OCI-LY3 (cell line): ENCODE measurements at regions not wholly inside any gene's neighbourhood (a gene's known extent, or its start where the extent isn't known, plus 50 kb on each side); places are given as distances from the start of the nearest gene placed in this dataset.

Experiments
- H2AFZ ChIP-seq: fragments of 200-600, 300-600 bp; shearing (Covaris generic); 2 replicates; pipeline ENCODE4 v1.6.0; 2014; ENCODE audit warnings: antibody characterized with exemption, low read depth, low read length
- H3K27ac ChIP-seq: fragments of 200-600, 300-600 bp; sonication (generic); 2 replicates; pipeline ENCODE4 v1.5.1; 2014; ENCODE audit warnings: mild to moderate bottlenecking, low read length, moderate library complexity, mixed read lengths
- H3K27me3 ChIP-seq: fragments of 200-600, 300-600 bp; sonication (generic); 2 replicates; pipeline ENCODE4 v1.6.1; 2014; ENCODE audit warnings: low read depth, low read length, mixed read lengths
- H3K36me3 ChIP-seq: fragments of 200-600, 300-600 bp; sonication (generic); replicated peaks from 2 replicates; pipeline ENCODE3; 2014; ENCODE audit warnings: low read depth, low read length, mixed read lengths
- H3K4me1 ChIP-seq: fragments of 300-600, 200-600 bp; sonication (generic); 2 replicates; pipeline ENCODE4 v1.6.1; 2014; ENCODE audit warnings: low read length, mixed read lengths
- H3K4me2 ChIP-seq: fragments of 200-600, 300-600 bp; sonication (generic); 2 replicates; pipeline ENCODE4 v1.6.1; 2014; ENCODE audit warnings: low read length, mixed read lengths
- H3K4me3 ChIP-seq: fragments of 300-600, 200-600 bp; sonication (generic); 2 replicates; pipeline ENCODE4 v1.5.1; 2014; ENCODE audit warnings: antibody characterized with exemption, mild to moderate bottlenecking, low read length, moderate library complexity
- H3K79me2 ChIP-seq: fragments of 300-600, 200-600 bp; shearing (Covaris generic); 2 replicates; pipeline ENCODE4 v1.6.1; 2014; ENCODE audit warnings: mild to moderate bottlenecking, low read length, mixed read lengths
- H3K9ac ChIP-seq: fragments of 300-600, 200-600 bp; shearing (Covaris generic); 2 replicates; pipeline ENCODE4 v1.6.0; 2014; ENCODE audit warnings: mild to moderate bottlenecking, low read length, moderate library complexity
- H3K9me3 ChIP-seq: fragments of 200-600, 300-600 bp; shearing (Covaris generic); 2 replicates; pipeline ENCODE4 v1.6.1; 2014; ENCODE audit warnings: low read length, mixed read lengths; ENCODE audit not compliant: insufficient read depth
- H4K20me1 ChIP-seq: fragments of 200-600, 300-600 bp; sonication (generic); 2 replicates; pipeline ENCODE4 v1.6.1; 2016; ENCODE audit warnings: low read length, mixed read lengths; ENCODE audit not compliant: insufficient read depth
- EZH2phosphoT487 ChIP-seq: fragments of 200-600 bp; shearing (Covaris generic); IDR thresholded peaks from 2 replicates; pipeline ENCODE4 v1.6.1; 2018; ENCODE audit warnings: antibody characterized with exemption, mixed run types, low read depth
- TF ChIP-seq, protein P1 (sequence below): fragments of 200-600, 300-600 bp; sonication (generic); IDR thresholded peaks from 2 replicates; pipeline ENCODE4 v1.5.1; 2014; ENCODE audit warnings: antibody characterized with exemption, low read length, low read depth

DNA sequence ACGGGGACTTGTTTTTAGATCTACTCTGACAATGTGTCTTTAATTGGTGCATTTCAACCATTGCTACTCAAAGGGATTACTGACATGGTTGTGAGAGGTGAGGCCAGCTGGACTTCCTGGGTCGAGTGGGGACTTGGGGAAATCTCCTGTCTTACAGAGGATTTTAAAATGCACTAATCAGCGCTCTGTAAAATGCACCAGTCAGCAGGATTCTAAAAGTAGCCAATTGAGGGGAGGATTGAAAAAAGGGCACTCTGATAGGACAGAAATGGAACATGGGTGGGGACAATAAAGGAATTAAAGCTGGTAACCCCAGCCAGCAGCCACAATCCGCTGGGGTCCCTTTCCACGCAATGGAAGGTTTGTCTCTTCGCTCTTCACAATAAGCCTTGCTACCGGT, 122.5 kb upstream of the SNRPN start:
- Histone ChIP-seq H3K4me1 (no peaks in the 10 kb centered on the region), H3K79me2 (no peaks in the 10 kb centered on the region), H2AFZ (no peak overlapping the region), H3K9me3 (no peaks in the 10 kb centered on the region), H3K27me3 (no peaks in the 10 kb centered on the region), H3K9ac (no peak overlapping the region), H3K36me3 (no peaks in the 10 kb centered on the region), H3K4me2 (no peak overlapping the region), H3K4me3 (no peak overlapping the region), H3K27ac (no peak overlapping the region), H4K20me1 (no peaks in the 10 kb centered on the region)
- TF ChIP-seq, protein P1, sequence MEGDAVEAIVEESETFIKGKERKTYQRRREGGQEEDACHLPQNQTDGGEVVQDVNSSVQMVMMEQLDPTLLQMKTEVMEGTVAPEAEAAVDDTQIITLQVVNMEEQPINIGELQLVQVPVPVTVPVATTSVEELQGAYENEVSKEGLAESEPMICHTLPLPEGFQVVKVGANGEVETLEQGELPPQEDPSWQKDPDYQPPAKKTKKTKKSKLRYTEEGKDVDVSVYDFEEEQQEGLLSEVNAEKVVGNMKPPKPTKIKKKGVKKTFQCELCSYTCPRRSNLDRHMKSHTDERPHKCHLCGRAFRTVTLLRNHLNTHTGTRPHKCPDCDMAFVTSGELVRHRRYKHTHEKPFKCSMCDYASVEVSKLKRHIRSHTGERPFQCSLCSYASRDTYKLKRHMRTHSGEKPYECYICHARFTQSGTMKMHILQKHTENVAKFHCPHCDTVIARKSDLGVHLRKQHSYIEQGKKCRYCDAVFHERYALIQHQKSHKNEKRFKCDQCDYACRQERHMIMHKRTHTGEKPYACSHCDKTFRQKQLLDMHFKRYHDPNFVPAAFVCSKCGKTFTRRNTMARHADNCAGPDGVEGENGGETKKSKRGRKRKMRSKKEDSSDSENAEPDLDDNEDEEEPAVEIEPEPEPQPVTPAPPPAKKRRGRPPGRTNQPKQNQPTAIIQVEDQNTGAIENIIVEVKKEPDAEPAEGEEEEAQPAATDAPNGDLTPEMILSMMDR = no peak
- TF ChIP-seq EZH2phosphoT487 = no peak

GRCh38 chr15:24835301-24835700, 119.5 kb upstream of the SNRPN start:
- Histone ChIP-seq H3K4me1 (no peaks in the 10 kb centered on the region), H3K27me3 (no peaks in the 10 kb centered on the region), H3K27ac (no peak overlapping the region), H3K36me3 (no peaks in the 10 kb centered on the region), H3K9me3 (no peaks in the 10 kb centered on the region), H4K20me1 (no peaks in the 10 kb centered on the region), H2AFZ (no peak overlapping the region), H3K79me2 (no peaks in the 10 kb centered on the region), H3K4me3 (no peak overlapping the region), H3K9ac (no peak overlapping the region), H3K4me2 (no peak overlapping the region)
- TF ChIP-seq EZH2phosphoT487 = no peak
- TF ChIP-seq, protein P1 = no peak

DNA sequence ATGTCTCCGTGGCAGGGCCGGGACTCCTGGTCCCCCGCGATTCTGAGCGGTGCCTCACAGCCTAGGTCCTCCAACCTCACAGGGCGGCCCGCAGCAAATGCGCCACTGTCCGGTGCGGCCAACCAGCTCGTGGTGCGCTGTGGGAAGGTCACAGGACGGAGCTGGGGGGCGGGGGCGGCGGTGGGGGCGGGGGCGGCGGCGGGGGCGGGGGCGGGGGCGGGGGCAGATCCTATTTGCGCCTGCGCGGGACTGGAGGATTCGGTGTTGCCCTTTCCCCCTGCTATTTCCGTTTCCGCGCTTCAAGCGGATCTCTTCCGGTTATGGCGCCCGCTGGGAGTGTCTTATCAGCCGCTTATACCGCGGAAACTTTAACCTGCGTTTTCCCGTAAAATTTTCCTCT, 106.7 kb upstream of the SNRPN start:
- Histone ChIP-seq H3K9me3 (no peaks in the 10 kb centered on the region), H3K79me2 (no peaks in the 10 kb centered on the region), H3K4me2 (no peak overlapping the region), H3K9ac (no peak overlapping the region), H3K27ac (no peak overlapping the region), H3K4me1 (no peaks in the 10 kb centered on the region), H3K36me3 (no peaks in the 10 kb centered on the region), H3K27me3 (no peaks in the 10 kb centered on the region), H4K20me1 (no peaks in the 10 kb centered on the region), H3K4me3 (no peak overlapping the region), H2AFZ (no peak overlapping the region)
- TF ChIP-seq, protein P1 = no peak
- no peak for TF ChIP-seq EZH2phosphoT487

DNA sequence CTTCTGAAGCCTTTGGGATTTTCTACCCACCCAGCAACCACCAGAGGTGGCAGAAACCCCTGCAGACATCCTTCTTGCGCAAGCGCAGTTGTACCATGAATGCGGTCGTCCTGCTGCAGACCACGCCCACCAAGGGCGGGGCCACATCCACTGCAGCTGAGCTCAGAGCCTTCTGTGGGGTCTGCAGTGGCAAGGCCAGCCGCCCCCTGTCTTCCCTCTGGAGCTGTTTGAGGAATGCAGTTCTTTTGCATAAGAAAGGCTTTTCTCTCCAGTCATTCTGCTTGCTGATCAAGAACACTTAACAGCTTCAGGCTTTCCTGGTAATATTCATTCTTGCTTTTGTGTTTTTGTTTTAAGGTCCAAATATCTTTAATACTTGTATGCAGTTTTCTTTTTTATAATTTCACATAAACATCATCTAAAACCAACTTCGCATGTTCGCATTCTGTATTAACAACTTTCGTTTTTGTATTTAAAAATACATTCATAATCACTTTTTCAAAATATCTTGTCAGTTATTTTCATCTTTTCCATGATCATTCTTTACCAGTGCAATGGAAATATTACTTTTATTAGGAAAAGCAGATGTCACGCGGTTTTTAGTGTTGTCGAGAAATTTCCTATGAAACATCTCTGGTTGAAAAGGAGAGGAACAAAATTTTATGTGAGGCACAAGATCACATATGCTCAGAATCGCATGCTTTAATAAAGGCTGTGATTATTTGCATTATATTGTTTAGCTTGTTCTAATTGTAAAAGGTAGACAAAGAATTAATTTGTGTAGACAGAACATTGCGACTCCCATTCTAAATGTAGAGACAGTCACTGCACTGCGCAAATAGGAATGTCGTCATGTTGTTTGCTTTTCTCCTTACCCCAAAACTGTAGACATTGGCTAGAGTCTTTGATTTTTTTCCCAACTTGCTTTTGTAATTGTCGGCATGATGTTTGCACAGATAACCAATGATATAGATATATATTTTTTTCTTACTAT, 98.1 kb upstream of the SNRPN start:
- no peak overlapping the region for H3K27ac ChIP-seq
- no peaks in the 10 kb centered on the region for H3K27me3 ChIP-seq
- no peaks in the 10 kb centered on the region for H3K4me1 ChIP-seq
- H3K36me3 ChIP-seq = no peaks in the 10 kb centered on the region
- no peak overlapping the region for H3K4me3 ChIP-seq
- no peak overlapping the region for H2AFZ ChIP-seq
- H3K9me3 ChIP-seq = no peaks in the 10 kb centered on the region
- no peak overlapping the region for H3K9ac ChIP-seq
- no peaks in the 10 kb centered on the region for H3K79me2 ChIP-seq
- TF ChIP-seq, protein P1 = no peak
- TF ChIP-seq EZH2phosphoT487 = no peak
- no peak overlapping the region for H3K4me2 ChIP-seq
- no peaks in the 10 kb centered on the region for H4K20me1 ChIP-seq
